OCI-LY1 (cell line): ENCODE measurements at regions not wholly inside any gene's neighbourhood (a gene's known extent, or its start where the extent isn't known, plus 50 kb on each side); places are given as distances from the start of the nearest gene placed in this dataset.

Experiments
- H2AFZ ChIP-seq: fragments of 200-600 bp; sonication (generic), shearing (Covaris generic); 2 replicates; pipeline ENCODE4 v1.6.0; 2014; ENCODE audit warnings: antibody characterized with exemption, mild to moderate bottlenecking, low read length
- H3F3A ChIP-seq: fragments of 200-600 bp; sonication (generic), shearing (Covaris generic); 2 replicates; pipeline ENCODE4 v1.6.0; 2014; ENCODE audit warnings: mild to moderate bottlenecking, antibody characterized with exemption, low read length, moderate library complexity; ENCODE audit not compliant: insufficient read depth
- H3K27ac ChIP-seq: fragments of 200-600 bp; sonication (generic); 2 replicates; pipeline ENCODE4 v1.5.1; 2014; ENCODE audit warnings: low read length, mixed run types, mild to moderate bottlenecking, low read depth; ENCODE audit not compliant: poor library complexity, severe bottlenecking
- H3K27me3 ChIP-seq: fragments of 200-600 bp; sonication (generic); 2 replicates; pipeline ENCODE4 v1.6.0; 2014; ENCODE audit warnings: antibody characterized with exemption, mild to moderate bottlenecking, low read length, moderate library complexity; ENCODE audit not compliant: insufficient read depth
- H3K36me3 ChIP-seq: fragments of 200-600 bp; sonication (generic); 2 replicates; pipeline ENCODE4 v1.6.1; 2014; ENCODE audit warnings: mild to moderate bottlenecking, antibody characterized with exemption, low read length, moderate library complexity, mixed read lengths; ENCODE audit not compliant: insufficient read depth
- H3K4me1 ChIP-seq: fragments of 200-600 bp; sonication (generic); 2 replicates; pipeline ENCODE4 v1.5.1; 2014; ENCODE audit warnings: mild to moderate bottlenecking, low read length, moderate library complexity; ENCODE audit not compliant: insufficient read depth, severe bottlenecking
- H3K4me2 ChIP-seq: fragments of 200-600 bp; sonication (generic), shearing (Covaris generic); 2 replicates; pipeline ENCODE4 v1.6.1; 2014; ENCODE audit warnings: low read length
- H3K4me3 ChIP-seq: fragments of 200-600 bp; sonication (generic); 2 replicates; pipeline ENCODE4 v1.5.1; 2014; ENCODE audit warnings: low read length, low read depth, mild to moderate bottlenecking, mixed read lengths; ENCODE audit not compliant: poor library complexity, severe bottlenecking
- H3K79me2 ChIP-seq: fragments of 200-600 bp; shearing (Covaris generic); 2 replicates; pipeline ENCODE4 v1.6.1; 2016; ENCODE audit warnings: mixed run types, low read length, mixed read lengths; ENCODE audit not compliant: insufficient read depth
- H3K9ac ChIP-seq: fragments of 200-600 bp; sonication (generic), shearing (Covaris generic); 2 replicates; pipeline ENCODE4 v1.6.1; 2014; ENCODE audit warnings: mild to moderate bottlenecking, low read length, mixed read lengths
- H3K9me2 ChIP-seq: fragments of 200-600 bp; sonication (generic), shearing (Covaris generic); 2 replicates; pipeline ENCODE4 v1.6.1; 2014; ENCODE audit warnings: low read depth, mild to moderate bottlenecking, low read length, mixed read lengths
- H3K9me3 ChIP-seq: fragments of 200-600 bp; shearing (Covaris generic); 2 replicates; pipeline ENCODE4 v1.6.1; 2014; ENCODE audit warnings: low read length, mixed read lengths
- H4K20me1 ChIP-seq: fragments of 200-600 bp; sonication (generic), shearing (Covaris generic); 2 replicates; pipeline ENCODE4 v1.6.0; 2016; ENCODE audit warnings: mild to moderate bottlenecking, low read length; ENCODE audit not compliant: insufficient read depth
- EZH2 ChIP-seq: fragments of 200-600 bp; sonication (generic), shearing (Covaris generic); IDR thresholded peaks from 2 replicates; pipeline ENCODE4 v1.8.0; 2017; ENCODE audit warnings: borderline replicate concordance, mixed run types, mild to moderate bottlenecking, antibody characterized with exemption, low read length, moderate library complexity, mixed read lengths
- TF ChIP-seq, protein P1 (sequence below): fragments of 200-600 bp; sonication (generic), shearing (Covaris generic); IDR thresholded peaks from 2 replicates; pipeline ENCODE4 v1.5.1; 2017; ENCODE audit warnings: mild to moderate bottlenecking, antibody characterized with exemption, low read length, moderate library complexity, mixed read lengths

DNA sequence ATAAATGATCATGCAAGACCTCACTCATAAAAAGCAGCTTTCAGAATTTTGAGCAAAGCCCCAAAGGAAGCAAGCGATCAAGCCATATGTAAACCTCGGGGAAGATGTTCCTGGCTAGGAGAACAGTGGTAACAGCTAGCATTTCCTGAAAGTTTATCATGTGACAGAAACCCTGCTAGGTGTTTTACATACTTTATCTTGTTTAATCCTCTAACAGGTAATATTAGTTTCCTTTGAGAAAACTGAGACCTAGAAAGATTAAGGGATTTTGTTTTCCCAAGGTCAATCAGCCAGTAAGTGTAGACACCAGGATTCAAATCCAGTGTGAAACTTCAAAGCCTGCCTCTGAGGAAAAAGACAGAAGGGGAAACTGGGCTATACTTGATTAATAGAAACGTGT lies 362.4 kb upstream of the MAF start:
- Histone ChIP-seq H3K4me2 (no peak overlapping the region), H3K9ac (no peak overlapping the region), H3K9me3 (no peaks in the 10 kb centered on the region), H3K4me3 (no peak overlapping the region), H2AFZ (no peak overlapping the region), H3F3A (no peaks in the 10 kb centered on the region), H3K36me3 (no peaks in the 10 kb centered on the region), H3K4me1 (no peaks in the 10 kb centered on the region), H4K20me1 (no peaks in the 10 kb centered on the region), H3K9me2 (no peaks in the 10 kb centered on the region), H3K27me3 (no peaks in the 10 kb centered on the region), H3K27ac (no peak overlapping the region), H3K79me2 (no peaks in the 10 kb centered on the region)
- TF ChIP-seq EZH2: no peak
- TF ChIP-seq, protein P1, sequence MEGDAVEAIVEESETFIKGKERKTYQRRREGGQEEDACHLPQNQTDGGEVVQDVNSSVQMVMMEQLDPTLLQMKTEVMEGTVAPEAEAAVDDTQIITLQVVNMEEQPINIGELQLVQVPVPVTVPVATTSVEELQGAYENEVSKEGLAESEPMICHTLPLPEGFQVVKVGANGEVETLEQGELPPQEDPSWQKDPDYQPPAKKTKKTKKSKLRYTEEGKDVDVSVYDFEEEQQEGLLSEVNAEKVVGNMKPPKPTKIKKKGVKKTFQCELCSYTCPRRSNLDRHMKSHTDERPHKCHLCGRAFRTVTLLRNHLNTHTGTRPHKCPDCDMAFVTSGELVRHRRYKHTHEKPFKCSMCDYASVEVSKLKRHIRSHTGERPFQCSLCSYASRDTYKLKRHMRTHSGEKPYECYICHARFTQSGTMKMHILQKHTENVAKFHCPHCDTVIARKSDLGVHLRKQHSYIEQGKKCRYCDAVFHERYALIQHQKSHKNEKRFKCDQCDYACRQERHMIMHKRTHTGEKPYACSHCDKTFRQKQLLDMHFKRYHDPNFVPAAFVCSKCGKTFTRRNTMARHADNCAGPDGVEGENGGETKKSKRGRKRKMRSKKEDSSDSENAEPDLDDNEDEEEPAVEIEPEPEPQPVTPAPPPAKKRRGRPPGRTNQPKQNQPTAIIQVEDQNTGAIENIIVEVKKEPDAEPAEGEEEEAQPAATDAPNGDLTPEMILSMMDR: no peak

DNA sequence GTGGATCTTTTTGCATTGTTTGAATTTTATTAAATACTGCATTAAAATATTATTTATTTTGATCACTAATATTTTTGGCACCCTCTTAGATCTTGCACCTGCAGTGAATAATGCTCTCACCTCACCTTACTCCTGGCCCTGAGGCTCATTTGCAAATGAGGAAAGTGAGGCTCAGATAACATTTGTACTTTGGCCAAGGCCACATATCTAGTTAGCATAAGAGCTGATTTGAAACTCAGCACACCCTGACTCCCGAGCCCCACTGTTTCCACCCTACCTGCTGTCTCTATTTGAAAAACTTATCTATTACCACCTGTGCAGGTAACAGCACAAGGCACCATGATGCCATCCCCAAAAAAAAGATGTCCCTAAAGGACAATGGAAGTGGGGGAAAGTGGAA lies 358.7 kb upstream of the MAF start:
- H3K27me3 ChIP-seq: no peaks in the 10 kb centered on the region
- TF ChIP-seq, protein P1: no peak
- TF ChIP-seq EZH2: no peak

DNA sequence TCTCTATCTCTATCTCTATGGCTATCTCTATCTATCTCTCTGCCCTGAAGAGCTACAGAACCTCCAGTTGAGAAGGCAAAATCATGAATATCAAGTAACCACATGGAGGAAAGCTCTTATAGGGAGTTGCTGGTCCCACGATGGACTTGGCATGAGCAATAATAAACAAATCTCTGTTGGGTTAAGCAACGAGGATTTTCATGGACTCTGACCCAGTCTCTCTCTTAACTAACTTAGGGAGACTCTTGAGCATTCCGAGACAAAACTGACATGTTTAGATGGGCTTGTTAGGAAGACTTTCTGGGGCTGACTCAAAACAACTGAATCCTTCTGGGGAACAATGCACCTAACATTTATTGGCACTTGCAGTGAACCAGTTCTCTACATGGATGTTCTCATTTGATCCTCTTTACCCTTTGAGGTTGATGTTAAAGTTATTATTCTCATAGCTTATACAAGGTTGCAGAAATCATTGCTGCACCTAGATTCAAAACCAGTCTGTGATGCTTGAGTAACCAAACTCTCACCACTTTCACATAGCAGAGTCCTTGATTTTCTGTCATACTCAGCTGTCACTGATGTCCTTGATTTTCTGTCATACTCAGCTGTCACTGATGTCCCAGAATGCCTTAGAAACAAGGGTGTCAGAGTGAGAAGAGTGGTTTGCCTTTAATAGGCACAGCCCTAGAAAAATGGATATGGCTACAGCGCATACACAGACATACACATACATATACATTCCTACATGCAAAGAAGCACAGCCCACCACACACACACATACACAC lies 354.6 kb upstream of the MAF start:
- Histone ChIP-seq H4K20me1 (no peaks in the 10 kb centered on the region), H3K36me3 (no peaks in the 10 kb centered on the region), H2AFZ (no peak overlapping the region), H3K27me3 (no peaks in the 10 kb centered on the region), H3K4me1 (no peaks in the 10 kb centered on the region), H3K9ac (no peak overlapping the region), H3K4me2 (no peak overlapping the region), H3K9me3 (no peaks in the 10 kb centered on the region), H3F3A (no peaks in the 10 kb centered on the region), H3K9me2 (no peaks in the 10 kb centered on the region), H3K79me2 (no peaks in the 10 kb centered on the region), H3K4me3 (no peak overlapping the region), H3K27ac (no peak overlapping the region)
- TF ChIP-seq, protein P1: no peak
- TF ChIP-seq EZH2: no peak

More for the DNA sequence above, 358.7 kb upstream of the MAF start:
- H3K4me1 ChIP-seq: no peaks in the 10 kb centered on the region
- H3K9me2 ChIP-seq: no peaks in the 10 kb centered on the region
- H2AFZ ChIP-seq: no peak overlapping the region
- H3K79me2 ChIP-seq: no peaks in the 10 kb centered on the region
- H3K9ac ChIP-seq: no peak overlapping the region
- no peak overlapping the region for H3K4me3 ChIP-seq
- no peaks in the 10 kb centered on the region for H4K20me1 ChIP-seq
- H3K9me3 ChIP-seq: no peaks in the 10 kb centered on the region
- H3K36me3 ChIP-seq: no peaks in the 10 kb centered on the region
- no peak overlapping the region for H3K4me2 ChIP-seq
- H3F3A ChIP-seq: no peaks in the 10 kb centered on the region
- H3K27ac ChIP-seq: no peak overlapping the region
